Kidney tubule cell (primary cell): ENCODE measurements at regions not wholly inside any gene's neighbourhood (a gene's known extent, or its start where the extent isn't known, plus 50 kb on each side); places are given as distances from the start of the nearest gene placed in this dataset.

Experiments used
- DNase-seq: peaks from one replicate; pipeline ENCODE4 v3.0.0-alpha.2; 2018; ENCODE audit warnings: low spot score

DNA sequence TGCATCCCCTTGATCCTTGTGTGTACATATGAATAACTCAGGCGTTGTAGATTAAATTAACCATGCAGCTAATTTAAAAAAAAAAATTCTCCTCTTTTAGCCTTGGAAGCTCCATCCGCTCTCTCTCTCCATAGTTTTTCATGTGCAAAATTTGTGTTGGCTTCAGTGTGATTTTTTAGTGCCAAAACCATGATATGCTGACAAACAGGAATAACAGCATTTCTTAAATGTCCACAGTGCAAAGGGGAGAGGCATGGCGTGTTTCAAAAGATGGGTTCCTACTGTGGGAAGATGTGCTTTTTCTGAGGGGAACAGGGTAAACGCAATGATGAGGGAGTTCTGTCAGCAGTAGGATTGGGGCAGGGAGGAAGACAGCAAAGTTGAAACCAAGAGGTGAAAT, 247.0 kb downstream of the ICOS start:
- DNase-seq, result no peak

DNA sequence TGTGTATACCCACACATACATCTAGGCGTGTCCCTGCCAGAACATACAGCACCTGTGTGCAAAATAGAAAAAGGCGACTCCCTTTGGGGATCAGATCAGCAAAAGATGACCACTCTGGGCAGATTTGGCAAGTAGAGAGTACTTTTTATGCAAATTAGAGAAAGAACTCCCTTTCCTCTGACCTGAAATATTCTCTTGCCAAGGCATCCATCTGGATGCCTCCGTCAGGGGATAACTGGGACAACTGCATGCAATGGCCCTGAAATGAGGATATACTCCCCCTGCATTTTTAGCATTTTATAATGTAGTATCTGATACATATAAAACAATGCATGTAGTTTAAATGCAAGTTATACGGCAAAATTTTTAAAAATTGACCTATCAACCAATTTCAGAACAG, 247.7 kb downstream of the ICOS start:
- DNase-seq, result no peak

DNA sequence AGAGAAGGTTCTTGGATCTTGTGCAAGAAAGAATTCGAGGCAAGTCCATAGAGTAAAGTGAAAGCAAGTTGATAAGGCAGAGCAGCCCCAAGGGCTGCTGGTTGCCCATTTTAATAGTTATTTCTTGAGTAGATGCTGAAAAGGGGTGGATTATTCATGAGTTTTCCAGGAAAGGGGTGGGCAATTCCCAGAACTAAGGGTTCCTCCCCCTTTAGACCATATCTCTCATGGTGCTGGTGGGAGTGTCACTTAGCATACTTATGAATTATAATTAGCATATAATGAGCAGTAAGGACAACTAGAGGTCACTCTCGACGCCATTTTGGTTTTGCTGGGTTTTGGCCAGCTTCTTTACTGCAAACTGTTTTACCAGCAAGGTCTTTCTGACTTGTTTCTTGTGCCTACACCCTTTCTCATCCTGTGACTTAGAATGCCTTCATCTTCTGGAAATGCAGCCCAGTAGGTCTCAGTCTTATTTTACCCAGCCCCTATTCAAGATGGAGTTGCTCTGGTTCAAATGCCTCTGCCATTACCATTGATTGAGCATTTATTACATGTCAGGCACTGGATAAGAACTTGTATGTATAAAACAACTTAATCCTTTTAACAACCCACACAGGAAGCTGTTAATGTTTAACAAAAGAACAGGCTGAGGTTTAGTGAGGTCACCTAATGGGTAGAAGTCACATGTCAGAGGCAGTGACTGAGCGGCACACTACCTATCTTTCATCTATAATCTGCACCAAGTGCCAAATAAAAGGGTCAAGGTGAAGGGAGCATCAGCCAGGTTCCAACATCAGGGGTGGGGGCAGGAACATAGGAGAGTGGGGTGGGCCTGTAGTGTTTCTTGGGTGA, 250.9 kb downstream of the ICOS start:
- peak; percentile 82 for DNase-seq

DNA sequence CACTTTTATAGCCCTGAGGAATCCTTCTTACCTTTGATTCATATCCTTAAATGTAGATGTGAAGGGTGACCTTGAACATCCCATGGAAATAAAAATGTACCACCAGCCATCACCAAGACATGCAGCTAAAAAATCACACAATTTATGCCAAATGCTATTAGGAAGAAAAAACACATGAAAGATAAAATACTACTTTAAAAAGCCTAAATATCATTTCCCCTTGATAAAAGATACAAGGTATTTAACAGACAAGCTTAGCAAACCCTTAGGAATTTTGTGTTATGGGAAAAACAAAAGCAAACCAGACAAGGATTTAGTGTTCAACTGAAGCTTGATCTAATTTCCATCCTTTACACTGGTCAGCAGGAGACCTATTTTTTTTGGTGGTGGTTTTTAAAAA, 255.0 kb downstream of the ICOS start:
- DNase-seq, result no peak

DNA sequence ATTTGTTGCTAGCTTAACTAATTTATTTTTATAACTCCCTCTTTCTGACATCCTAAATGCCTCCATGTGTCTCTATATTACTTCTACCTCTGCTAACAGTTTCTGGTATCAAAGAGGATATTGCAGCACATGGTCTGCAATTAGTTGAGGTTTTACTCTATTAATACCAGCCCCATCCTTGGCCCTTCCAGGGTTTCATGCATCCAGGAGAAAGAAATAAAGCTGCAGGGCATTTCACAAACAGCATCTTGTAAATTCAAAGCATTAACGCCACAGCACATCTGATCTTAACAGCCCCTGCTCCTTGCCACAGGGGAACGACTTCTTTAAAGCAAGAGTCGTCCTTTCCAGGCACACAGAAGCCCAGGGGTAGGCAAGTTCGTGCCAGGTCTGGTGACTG, 258.9 kb downstream of the ICOS start:
- no peak for DNase-seq

DNA sequence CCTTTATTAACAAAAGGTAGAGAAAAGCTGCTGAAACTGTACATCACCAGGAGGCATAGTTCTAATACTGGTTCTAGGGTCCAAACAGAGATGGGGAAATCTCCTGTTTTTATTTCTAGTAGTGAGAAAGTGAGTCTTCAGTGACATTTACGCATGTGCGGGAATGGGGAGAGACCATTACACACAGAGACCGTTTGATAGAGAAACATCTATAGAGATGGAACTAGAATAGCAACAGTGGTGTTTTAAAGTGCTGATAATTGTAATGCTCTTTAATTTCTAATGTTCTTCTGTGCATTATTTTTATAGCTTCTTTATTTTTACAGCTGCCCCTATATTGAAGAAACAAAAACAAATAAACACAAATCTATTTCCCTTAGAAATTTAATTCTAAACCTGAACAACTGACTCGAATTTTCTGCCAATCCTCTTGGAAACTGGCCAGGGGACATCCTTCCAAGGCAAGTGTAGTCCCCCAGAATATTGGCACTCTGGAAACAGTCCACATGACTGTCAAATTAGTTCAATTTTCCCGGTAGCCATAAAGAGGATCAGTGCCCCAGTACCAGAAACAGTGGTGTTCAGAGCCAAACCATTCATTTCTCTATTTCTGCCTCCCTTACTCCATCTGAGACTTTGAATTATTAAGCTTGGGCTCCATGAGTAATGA, 260.9 kb downstream of the ICOS start:
- DNase-seq, result no peak

DNA sequence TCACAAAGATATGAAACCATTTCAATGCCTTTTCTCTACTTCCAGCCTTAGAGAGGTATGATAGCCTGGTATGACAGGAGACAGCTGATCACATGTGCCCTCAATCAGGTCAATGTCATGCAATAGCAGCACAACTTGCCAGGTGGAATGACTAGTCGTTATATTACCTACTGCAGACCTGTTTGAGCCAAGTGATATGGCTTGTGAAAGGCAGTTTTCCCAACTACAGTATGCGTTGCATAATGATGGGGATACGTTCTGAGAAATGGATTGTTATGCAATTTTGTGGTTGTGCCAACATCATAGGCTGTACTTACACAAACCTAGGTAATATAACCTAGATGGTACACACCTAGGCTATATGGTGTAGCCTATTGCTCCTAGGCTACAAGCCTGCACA, 262.8 kb downstream of the ICOS start:
- no peak for DNase-seq

DNA sequence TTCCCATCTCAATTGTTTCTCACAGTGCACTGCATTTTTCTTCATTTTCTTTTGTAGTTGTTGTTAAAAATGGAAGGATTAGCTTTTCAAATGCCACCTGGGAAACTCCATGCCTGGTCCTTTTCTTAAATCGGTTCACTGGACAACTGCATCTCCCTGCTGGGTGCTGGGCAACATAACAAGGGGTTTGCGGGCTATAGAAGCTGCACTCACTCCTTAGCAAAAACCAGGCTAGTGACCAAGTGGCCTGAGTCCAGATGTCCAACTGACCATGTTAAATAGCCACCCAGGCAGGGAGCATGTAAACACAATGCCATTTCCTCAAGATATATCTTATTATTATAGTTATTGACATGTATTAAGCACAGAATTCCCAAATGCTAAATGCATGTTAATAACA, 264.9 kb downstream of the ICOS start:
- no peak for DNase-seq

DNA sequence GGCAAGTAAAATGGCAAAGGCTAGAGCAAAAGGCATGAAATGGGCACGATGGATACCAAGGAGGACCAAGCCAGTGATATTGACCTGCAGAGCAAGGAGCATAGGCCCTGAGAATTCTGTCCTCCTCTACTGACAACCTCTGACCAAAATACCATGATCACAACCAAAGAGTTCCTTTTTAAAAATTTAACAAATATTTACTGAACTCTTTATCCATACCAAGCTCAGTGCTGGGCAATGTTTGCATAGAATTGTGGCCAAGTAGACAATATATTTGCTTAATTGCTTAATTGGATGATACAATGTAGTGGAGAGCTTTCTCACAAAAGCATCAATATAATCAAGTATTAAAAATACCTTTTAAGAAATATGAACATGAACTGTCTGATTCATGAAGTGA, 265.7 kb downstream of the ICOS start:
- no peak for DNase-seq

DNA sequence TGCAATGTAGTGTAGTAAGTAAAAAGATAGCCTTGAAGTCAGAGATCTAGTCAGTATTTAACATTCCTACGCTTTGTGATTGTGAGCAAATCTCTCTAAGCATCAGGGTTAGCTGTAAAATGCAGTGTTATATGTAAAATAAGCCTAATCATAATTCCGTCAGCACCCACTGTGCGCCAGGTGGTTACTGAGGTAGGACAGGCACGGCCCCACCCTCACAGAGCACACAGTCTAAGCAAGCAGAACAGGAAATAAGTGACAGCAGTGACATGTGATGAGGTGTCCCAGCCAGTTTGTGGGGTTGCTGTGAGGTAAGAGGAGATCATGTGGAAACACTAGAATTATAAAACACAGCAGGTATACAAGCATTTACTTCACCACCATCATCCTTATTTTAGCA, 267.1 kb downstream of the ICOS start:
- no peak for DNase-seq

DNA sequence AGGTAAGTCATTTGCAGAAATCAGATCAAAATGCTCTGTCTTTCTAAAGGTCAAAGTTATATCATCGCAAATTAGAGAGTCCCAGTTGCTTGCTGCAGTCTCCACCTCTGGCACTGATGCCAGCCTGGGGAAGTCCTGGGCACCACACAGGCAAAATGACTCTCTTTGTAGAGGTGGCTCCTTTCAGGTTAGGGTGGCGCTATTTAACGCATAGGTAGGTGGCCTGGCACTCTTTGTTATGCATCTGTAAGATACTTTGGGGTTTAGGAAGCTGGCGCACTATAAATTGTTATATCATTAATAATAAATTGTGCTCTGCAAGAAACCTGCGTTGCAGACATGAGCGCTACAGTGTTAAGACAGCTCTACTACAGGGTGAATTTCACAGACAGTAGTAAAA, 268.5 kb downstream of the ICOS start:
- no peak for DNase-seq

DNA sequence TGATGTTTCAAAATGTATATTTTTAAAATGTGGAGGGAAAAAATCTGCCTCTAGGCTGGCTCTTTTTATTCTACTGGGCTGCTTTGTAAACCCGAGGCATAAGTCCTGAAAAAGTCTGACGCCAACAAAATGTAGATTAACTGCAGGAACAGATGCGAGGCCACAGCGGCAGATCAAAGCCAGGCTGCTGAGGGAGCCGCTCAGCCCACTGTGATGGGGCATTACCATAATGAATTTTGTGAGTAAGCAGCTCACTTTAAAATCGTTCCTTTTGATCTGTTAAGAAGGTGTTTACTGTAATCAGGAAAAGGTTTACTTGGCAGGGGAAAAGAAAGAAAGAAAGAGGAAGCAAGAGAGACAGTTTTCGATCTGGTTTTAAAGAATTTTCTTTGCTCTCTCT, 269.0 kb downstream of the ICOS start:
- no peak for DNase-seq

DNA sequence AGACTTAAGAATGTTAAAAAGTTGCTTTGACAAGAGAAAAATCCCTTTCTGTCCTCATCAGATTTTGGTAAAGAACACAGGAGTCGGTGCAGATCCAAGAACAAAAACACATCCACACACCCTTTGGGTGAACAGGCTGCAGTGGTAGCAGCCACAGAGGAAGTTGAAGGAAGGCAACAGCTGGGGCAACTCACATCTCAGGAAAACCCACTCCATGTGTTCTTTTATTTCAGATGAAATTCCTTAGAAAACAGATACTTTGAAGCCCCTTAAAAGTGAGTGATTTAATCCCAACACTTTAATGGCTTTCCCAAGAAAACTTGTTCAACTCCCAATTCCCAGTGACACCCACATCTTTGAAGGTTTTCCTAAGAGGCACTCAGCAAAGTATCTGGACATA, 271.3 kb downstream of the ICOS start:
- DNase-seq, result no peak

DNA sequence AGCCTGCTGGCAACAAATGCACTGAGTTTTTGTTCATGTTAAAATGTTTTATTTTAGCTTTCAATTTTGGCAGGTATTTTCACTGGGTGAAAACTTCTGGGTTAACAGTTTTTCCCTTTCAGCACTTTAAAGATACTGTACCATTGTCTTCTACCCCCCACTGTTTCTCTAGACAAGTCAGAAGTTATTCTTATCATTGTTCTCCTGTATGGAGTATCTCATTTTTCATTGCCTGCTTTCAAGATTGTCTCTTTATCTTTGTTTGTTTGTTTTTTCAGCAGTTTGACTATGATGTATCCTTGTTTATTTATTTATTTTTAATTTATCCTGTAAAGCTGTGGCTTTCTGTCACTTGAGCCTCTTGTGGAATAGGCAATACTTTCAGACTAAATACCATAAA, 277.0 kb downstream of the ICOS start:
- no peak for DNase-seq

DNA sequence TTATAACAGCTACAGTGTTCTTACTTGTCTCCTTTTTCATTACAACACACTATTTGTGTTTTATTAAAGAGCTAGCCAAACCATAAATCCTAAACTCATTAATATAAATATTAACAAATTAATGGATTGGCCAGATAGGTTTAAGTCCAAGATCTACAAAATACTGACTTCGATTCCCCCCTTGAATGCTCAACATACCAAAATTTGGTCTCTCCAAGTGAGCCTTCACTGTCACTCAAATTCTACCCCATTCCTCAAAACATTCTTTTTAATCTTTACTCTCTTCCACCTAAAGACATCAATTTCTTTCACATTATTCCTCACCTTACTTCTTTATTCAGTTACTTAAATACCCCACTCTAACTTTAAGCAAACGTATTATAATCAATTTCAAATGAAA, 281.5 kb downstream of the ICOS start:
- no peak for DNase-seq

DNA sequence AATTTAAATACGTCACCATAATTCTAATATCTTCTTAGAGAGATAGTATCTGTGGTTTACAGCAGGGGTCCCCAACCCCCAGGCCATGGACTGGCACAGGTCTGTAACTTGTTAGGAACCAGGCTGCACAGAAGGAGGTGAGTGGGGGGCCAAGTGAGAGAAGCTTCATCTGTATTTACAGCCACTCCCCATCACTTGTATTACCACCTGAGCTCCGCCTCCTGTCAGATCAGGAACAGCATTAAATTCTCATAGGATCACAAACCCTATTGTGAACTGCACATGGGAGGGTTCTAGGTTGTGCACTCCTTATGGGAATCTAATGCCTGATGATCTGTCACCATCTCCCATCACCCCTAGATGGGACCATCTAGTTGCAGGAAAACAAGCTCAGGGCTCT, 282.6 kb downstream of the ICOS start:
- no peak for DNase-seq

DNA sequence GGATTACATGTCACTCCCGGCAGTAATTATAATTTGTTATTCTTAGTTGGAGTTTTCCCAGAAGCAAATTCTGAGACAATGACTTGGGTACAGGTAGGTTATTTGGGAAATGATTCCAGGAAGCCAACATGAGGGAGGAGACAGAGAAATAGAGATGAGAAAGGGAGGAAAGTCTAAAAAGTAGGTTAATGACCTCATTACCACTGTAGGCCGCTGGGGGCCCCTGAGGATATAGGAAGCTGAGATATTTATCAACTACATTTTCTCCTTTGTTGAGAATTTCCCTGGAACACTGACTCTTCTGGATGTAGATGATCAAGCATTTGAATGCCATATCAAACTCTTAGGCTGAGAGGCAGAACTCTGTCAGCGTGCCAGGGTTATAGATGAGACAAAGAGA, 284.3 kb downstream of the ICOS start:
- DNase-seq, result no peak

DNA sequence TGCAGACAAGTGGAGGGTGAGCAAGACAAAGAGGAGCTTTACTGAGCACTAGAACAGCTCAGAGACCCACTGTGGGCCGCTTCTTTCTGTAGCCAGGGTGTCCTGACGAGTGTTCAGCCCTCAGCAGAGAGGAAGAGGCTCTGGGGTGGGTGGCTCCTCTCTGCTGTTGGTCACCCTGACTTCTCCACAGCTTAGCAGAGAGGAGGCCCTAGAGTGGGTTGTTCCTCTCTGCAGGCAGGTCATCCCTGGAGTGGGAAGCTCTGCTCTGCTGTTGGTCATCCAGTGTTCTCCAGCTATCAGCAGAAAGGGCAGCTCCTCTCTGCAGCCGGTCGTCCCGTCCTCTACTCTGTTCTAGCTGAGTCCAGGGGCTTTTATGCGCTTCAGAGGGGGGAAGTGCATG, 286.5 kb downstream of the ICOS start:
- no peak for DNase-seq

DNA sequence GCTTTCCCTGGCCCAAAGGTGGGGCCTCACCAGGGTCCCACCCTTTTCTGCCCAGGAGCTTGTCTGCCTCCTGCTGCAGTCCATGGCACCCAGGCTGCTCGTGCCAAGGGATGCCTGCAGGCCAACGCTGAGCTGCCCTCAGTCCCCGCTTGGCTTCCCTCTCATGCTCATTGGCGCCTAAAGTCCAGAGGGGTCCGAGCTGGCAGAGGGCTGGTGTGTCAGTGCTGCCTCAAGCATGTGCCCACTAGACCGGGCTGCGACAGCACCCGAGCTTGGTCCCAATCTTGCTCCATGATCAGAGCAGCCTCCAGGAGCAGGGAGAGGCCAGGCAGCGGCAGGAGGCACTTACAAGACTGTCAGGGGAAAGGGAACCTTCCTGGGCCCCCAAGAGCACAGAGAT, 287.0 kb downstream of the ICOS start:
- no peak for DNase-seq

DNA sequence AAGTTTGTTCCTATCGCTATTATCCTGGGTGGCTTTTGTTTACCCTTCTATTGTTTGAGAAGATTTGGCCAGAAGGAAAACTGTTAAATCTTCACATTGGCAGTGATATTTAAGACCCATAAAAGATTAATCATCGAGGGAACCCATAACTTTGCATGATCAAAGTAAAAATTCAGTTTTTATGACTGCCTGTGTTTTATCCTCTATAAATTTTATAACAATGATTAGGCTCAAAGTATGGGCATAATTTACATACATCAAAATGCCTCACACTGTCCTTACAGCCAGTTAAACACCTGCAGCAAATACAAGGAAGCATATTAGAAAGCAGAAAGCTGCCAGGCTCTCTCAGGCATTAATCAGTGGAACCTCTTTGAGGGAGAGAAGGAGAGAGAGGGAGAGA, 289.1 kb downstream of the ICOS start:
- no peak for DNase-seq

DNA sequence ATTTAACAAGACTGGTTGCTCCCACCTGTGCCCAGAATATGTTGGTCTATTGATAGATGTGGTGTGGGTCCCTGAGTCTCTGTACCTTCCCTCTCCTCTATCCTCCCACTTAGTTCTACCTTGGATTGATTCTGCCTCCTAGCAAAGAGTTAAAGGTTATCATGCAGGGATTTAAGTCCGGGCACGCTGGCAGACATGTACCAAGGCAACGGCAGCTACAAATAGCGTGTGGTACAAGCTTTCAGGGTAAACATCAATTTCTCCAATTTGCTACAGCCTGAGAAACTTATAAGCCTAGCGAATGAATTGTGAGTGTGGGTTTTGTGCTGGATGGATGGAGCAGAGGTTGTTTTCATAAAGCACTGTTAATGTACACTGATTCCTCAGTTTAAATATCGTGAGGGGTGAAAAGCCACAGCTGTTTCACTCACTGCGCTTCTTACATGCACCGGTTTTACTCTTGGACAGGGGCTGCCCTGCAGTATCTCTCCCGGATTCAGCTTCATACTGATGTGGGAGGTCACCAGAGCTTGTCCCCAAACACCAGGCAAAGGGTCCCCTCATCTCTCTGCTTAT, 289.8 kb downstream of the ICOS start:
- DNase-seq, result no peak

DNA sequence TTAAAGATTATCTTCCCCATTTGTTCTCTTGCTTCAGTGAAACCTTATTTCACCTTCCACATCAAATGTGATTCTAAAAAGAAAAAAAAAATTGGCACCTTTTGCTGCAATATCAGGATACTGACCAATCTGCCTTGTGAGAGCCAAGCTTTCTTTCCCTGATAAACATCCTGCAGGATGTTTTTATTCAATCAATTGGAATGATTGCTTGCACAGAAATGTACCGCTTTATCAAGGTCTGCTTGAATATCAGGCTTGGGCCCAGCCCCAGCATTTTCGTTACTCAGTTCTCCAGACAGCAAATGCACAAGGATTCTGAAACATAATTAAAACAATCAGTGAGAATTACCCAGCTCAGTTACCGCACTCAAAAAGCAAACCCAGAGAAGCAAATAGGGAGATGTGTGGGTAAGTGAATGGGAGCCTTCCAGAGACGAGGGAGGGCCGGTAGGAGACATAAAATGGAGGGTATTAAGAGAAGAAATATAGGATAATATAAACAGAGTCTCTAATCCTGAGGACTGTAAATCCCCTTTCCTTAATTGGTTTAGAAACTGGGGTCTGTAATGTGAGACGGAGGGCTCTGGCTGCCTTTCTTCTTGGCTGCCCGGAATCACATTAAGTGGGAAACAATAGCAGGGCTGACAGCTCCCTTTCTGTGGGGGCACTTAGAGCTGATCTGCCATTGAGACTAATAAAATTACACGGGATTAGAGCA, 291.8 kb downstream of the ICOS start:
- DNase-seq, result no peak

DNA sequence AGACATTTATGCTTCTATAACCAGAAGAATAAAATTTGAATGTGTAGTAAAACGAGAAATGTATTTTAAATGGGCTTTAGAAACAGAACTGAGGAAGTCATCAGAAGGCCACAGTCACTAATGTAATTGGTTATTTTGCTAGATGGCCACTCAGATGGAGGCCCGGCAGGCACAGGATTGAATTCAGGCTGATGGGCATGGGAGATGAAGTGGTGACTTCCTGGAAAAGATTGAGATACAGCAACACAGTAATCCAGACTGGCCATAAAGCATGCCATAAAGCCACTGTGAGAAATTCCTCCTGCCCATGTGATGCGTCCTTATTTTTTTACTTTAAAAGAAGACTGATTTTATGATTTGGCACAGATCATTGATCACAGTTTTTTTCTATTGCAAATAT, 297.7 kb downstream of the ICOS start:
- no peak for DNase-seq
